ENCODE measurements at regions not wholly inside any gene's neighbourhood (a gene's known extent, or its start where the extent isn't known, plus 50 kb on each side); places are given as distances from the start of the nearest gene placed in this dataset.

DNA sequence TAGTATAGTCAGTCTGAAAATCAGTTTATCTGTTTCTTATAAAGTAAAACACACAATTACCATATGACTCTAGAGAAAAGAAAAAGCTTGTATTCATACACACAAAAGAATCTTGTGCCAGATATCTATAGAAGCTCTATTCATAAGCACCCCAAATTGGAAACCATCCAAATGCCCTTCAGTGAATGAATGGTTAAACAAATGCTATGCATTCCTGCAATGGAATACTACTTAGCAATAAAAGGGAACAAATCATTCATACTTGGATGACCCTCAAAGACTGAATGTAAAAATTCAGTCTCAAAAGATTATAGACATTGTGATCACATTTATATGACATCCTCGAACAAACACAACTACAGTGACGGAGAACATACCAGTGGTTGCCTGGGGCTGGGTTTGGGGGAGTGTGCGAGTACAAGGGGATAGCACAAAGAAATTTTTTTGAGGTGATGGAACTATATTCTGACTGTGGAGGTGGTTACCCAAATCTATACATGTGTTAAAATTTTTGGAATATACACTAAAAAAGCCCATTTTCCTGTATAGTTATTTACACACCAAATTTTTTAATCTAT is 680.6 kb downstream of the NTRK3 start:
- no peak overlapping the region for H3K4me3 ChIP-seq (ENCODE audit: low read depth, low read length)

DNA sequence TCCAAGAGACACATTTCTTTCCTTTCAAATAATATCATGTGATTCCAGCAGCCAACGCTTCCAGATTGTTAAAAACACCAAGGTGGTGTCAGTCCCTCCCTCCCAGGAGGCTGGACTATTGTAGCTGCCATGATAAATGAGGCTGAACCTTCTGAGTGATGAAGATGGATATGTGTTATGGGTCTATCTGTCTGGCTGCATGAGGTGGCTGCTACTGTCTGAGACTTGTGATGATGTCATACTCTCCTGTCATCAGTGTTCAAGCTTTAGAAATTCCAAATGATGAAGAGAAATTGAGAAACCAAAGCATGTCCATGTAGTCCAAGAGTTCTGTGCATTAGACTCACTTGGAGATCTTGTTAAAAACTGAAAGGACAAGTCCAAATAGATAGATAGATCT is 683.0 kb downstream of the NTRK3 start:
- in situ Hi-C loops (cut with HindIII; ENCODE audit: low sequenced_read_pairs) = no loop called here
- H3K4me3 ChIP-seq (ENCODE audit: low read depth, low read length) = no peak overlapping the region
- no peak for DNase-seq (ENCODE audit: low read depth)

More for the DNA sequence above, 680.6 kb downstream of the NTRK3 start:
- no peak for DNase-seq (ENCODE audit: low read depth)
- TF ChIP-seq, protein P1, sequence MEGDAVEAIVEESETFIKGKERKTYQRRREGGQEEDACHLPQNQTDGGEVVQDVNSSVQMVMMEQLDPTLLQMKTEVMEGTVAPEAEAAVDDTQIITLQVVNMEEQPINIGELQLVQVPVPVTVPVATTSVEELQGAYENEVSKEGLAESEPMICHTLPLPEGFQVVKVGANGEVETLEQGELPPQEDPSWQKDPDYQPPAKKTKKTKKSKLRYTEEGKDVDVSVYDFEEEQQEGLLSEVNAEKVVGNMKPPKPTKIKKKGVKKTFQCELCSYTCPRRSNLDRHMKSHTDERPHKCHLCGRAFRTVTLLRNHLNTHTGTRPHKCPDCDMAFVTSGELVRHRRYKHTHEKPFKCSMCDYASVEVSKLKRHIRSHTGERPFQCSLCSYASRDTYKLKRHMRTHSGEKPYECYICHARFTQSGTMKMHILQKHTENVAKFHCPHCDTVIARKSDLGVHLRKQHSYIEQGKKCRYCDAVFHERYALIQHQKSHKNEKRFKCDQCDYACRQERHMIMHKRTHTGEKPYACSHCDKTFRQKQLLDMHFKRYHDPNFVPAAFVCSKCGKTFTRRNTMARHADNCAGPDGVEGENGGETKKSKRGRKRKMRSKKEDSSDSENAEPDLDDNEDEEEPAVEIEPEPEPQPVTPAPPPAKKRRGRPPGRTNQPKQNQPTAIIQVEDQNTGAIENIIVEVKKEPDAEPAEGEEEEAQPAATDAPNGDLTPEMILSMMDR (IDR thresholded peaks at IDR 0.05; ENCODE audit: low read depth, low read length, missing control alignments) = no peak
- in situ Hi-C loops (cut with HindIII; ENCODE audit: low sequenced_read_pairs) = no loop called here

DNA sequence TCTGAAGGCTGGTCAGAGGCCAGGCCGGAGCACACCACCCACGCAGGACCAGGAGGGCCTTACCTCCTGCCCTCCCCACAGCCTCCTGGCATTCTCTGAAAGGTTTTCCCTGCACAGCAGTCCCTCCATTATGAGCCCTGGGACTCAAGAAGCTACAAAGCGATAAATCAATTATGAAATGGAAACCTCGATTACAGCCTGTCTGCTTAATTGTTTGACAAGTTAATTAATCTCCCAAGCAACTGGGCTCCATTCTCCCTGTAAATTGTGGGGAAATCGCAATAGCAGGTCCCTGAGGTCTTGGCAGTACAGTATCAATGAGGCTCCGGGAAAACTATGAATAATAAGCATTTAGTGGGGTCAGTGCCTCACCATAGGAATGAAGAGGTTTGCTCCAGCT is 683.5 kb downstream of the NTRK3 start:
- no peak for DNase-seq (ENCODE audit: low read depth)
- H3K4me3 ChIP-seq (ENCODE audit: low read depth, low read length) = no peak overlapping the region
- in situ Hi-C loops (cut with HindIII; ENCODE audit: low sequenced_read_pairs) = no loop called here
- TF ChIP-seq, protein P1 (IDR thresholded peaks at IDR 0.05; ENCODE audit: low read depth, low read length, missing control alignments) = no peak

More for the DNA sequence above, 683.0 kb downstream of the NTRK3 start:
- TF ChIP-seq, protein P1 (IDR thresholded peaks at IDR 0.05; ENCODE audit: low read depth, low read length, missing control alignments) = no peak

DNA sequence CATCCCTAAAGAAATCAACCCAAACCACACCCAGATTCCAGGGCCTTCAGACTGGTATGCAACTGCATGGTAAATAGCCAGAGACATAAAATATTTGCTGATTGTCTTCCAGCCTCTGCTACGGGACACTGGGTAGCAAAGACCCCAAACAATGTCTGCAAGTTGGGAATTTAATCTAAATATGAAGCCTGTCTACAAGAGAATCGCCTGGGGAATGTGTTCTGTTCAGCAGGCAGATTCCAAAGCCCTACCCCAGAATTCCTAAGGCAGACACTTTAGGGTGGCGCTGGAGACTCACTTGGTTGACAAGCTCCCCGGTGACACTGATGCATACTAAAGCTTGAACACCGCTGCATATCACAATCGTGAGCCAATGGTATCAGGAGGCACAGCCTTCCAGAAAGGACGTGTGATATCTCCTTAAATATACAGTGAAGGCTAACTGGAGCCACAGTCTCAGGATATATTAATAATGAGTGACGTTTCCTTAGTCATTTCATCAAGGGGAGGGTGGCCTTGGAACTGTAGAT is 684.1 kb downstream of the NTRK3 start:
- no peak for DNase-seq (ENCODE audit: low read depth)
- in situ Hi-C loops (cut with HindIII; ENCODE audit: low sequenced_read_pairs) = no loop called here
- no peak overlapping the region for H3K4me3 ChIP-seq (ENCODE audit: low read depth, low read length)
- TF ChIP-seq, protein P1 (IDR thresholded peaks at IDR 0.05; ENCODE audit: low read depth, low read length, missing control alignments) = no peak

DNA sequence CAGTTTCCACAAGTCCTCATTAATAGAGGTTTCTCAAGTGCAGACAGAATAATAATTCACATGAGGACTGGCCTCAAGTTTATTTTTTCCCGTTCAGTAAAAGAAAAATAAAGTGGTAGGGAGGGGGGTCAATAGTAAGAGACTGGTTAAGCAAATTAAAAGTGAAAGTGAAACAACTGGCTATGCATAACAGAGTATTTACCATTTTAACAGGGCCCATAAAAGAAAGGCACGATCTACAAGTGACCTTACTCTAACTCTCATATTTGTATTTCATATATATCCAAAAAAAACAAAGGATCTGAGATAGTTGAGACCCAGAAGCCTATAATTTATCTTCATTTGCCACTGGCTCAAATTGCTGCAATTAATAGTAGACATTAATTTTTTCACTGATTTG is 686.3 kb downstream of the NTRK3 start:
- in situ Hi-C loops (cut with HindIII; ENCODE audit: low sequenced_read_pairs) = no loop called here
- no peak overlapping the region for H3K4me3 ChIP-seq (ENCODE audit: low read depth, low read length)
- TF ChIP-seq, protein P1 (IDR thresholded peaks at IDR 0.05; ENCODE audit: low read depth, low read length, missing control alignments) = no peak

DNA sequence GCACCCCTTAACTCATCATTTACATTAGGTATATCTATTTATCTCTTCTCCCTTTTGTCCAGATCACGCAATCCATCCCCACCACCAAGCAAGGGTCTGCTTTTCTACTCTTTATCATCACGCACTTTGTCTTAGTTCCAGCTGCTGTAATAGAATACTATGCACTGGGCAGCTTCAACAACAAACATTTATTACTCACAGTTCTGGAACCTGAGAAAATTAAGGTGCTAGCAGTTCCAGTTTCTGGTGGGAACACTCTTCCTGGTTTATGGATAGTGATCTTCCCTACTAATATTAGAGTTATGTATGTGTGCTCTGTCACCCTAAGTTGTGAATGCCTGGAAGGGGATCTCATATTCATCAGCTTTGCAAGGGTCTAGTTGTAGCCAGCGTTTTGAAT is 687.0 kb downstream of the NTRK3 start:
- TF ChIP-seq, protein P1 (IDR thresholded peaks at IDR 0.05; ENCODE audit: low read depth, low read length, missing control alignments) = no peak
- DNase-seq (ENCODE audit: low read depth) = no peak
- in situ Hi-C loops (cut with HindIII; ENCODE audit: low sequenced_read_pairs) = no loop called here
- H3K4me3 ChIP-seq (ENCODE audit: low read depth, low read length) = no peak overlapping the region

More for the DNA sequence above, 686.3 kb downstream of the NTRK3 start:
- no peak for DNase-seq (ENCODE audit: low read depth)

All from astrocyte of the cerebellum (primary cell).